ENCODE measurements at regions not wholly inside any gene's neighbourhood (a gene's known extent, or its start where the extent isn't known, plus 50 kb on each side); places are given as distances from the start of the nearest gene placed in this dataset.

DNA sequence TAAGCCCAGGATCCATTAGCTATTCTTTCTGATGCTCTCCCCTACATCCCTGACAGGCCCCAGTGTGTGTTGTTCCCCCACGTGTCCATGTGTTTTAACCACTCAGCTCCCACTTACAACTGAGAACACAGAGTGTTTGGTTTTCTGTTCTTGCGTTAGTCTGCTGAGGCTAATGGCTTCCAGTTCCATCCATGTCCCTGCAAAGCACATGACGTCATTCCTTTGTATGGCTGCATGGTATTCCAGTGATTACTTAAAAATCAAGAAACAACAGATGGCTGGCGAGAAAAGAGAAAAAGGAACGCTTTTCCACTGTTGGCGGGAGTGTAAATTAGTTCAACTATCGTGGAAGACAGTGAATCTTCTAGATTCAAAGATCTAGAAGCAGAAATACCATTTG is 556.0 kb downstream of the PTPRC start:
- Mint-ChIP-seq H3K4me3 (no peak overlapping the region), H3K4me1 (no peaks in the 10 kb centered on the region), H3K9me3 (no peaks in the 10 kb centered on the region), H3K27ac (no peak overlapping the region), H3K36me3 (no peaks in the 10 kb centered on the region)
- ATAC-seq (no peak), DNase-seq (ENCODE audit: low spot score in 2 of 2) (no peak)

DNA sequence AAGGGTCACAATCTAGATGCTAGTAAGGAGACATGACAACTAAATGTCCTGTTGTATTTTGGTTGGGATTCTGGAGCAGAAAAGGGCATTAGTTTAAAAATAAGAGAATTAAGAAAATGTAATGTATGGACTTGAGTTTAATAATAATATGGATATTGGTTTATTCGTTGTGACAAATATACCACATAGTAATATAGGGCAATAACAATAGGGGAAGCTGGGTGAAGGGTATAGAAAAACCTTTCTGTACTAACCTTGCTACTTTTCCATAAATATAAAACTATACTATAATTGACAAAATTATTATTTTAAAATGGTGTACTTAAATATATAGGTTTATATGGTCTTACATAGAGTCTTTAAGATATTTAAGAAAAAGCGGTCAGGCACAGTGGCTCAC is 558.9 kb downstream of the PTPRC start:
- ATAC-seq: no peak
- H3K4me3 Mint-ChIP-seq: no peak overlapping the region
- no peak overlapping the region for H3K27ac Mint-ChIP-seq
- H3K36me3 Mint-ChIP-seq: no peaks in the 10 kb centered on the region
- no peak for DNase-seq (ENCODE audit: low spot score in 2 of 2)
- no peaks in the 10 kb centered on the region for H3K9me3 Mint-ChIP-seq
- no peaks in the 10 kb centered on the region for H3K4me1 Mint-ChIP-seq

DNA sequence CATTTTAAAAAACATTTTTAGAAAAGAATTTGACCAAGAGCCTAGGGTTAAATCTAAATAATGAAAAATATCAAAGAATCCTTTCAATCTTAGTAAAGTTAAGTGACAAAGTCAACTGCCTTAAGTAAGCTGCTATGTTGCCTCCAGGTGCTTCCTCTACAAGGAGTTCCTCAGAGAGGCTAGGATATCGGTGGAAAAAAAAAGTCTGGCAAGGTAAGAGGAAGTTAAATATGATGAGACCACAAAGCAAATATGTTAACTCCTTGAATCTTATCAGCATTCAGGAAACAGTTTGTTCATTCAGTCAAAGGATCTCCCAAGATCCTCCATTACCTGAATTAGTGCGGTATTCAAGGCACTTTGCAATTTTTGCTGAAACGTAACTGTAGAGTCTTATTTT is 563.5 kb downstream of the PTPRC start:
- Mint-ChIP-seq H3K9me3 (no peaks in the 10 kb centered on the region), H3K27ac (no peak overlapping the region), H3K4me3 (no peak overlapping the region), H3K36me3 (no peaks in the 10 kb centered on the region), H3K4me1 (no peaks in the 10 kb centered on the region)
- no peak for ATAC-seq
- no peak for DNase-seq (ENCODE audit: low spot score in 2 of 2)

DNA sequence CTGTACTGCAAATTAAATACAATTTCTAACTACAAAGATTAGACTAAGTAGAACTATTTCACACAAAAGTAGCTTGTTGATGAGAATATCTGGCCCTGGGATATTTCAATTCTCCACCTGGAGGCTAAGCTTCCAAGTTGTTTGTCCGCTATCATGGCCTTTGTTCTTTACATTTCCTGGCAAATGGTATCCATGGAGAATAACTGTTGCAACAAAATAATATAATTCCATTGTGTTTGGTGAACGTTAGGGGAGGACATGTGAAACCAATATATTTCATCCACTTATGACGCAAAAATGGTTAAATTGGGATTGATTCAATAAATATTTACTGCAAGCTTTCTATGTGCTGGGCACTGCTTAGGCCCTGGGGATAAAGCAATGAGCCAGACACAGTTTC is 565.4 kb downstream of the PTPRC start:
- no peak for ATAC-seq
- H3K9me3 Mint-ChIP-seq: no peaks in the 10 kb centered on the region
- no peaks in the 10 kb centered on the region for H3K36me3 Mint-ChIP-seq
- H3K4me1 Mint-ChIP-seq: no peaks in the 10 kb centered on the region
- H3K4me3 Mint-ChIP-seq: no peak overlapping the region
- H3K27ac Mint-ChIP-seq: no peak overlapping the region
- DNase-seq (ENCODE audit: low spot score in 2 of 2): no peak

DNA sequence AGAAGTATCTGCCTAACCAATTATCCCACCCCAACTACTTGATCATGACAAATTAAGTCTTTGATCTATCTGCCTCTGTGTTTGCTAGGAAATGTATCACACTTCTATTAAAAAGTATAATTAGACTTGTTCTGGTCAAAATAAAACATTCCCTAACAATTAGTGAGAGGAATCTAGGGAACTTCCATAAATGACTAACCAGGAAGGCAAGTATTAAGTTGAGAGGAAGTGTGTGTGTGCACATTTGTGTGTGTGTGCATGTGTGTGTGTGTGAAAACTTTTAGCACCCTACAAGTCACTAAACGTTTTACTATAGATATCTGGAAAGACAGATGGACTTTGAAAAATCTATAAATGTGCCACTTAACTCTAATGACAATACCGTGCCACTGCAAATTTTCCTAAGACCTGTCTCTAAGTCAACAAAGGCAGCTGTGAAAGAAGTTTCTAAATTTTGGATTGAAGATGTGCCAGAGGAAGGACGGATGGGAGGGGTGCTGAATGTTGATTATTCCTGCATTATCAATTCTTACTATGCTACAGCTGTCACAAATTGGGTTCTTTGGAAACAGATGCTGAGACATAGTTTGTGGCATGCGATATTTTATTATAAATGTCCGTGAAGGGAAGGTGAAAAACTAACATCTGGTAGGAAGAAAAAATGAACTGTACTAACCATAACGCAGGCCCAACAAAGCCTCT is 567.1 kb downstream of the PTPRC start:
- DNase-seq (ENCODE audit: low spot score in 2 of 2) (no peak), ATAC-seq (no peak)
- Mint-ChIP-seq H3K36me3 (no peaks in the 10 kb centered on the region), H3K4me3 (no peak overlapping the region), H3K27ac (no peak overlapping the region), H3K4me1 (no peaks in the 10 kb centered on the region), H3K9me3 (no peaks in the 10 kb centered on the region)

DNA sequence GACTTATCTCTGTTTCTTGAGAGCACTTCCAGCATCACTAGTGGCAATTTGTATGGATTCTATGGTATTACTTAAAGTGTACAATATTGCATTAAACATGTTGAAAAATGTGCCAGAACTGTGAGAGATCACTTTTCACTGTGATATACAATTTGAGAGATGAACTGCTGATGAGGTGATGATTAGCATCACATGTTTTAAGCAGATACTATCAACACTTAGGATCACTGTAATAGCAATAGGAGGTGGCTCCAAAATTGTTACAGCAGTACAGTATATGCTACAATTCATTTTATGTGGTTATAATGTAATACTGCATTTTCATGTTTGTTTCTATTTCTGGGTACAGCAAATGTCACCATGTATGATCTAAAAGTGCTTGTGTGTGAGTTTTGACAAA is 570.0 kb downstream of the PTPRC start:
- no peak overlapping the region for H3K4me3 Mint-ChIP-seq
- no peaks in the 10 kb centered on the region for H3K9me3 Mint-ChIP-seq
- no peaks in the 10 kb centered on the region for H3K36me3 Mint-ChIP-seq
- H3K27ac Mint-ChIP-seq: no peak overlapping the region
- no peak for DNase-seq (ENCODE audit: low spot score in 2 of 2)
- ATAC-seq: no peak
- H3K4me1 Mint-ChIP-seq: no peaks in the 10 kb centered on the region

DNA sequence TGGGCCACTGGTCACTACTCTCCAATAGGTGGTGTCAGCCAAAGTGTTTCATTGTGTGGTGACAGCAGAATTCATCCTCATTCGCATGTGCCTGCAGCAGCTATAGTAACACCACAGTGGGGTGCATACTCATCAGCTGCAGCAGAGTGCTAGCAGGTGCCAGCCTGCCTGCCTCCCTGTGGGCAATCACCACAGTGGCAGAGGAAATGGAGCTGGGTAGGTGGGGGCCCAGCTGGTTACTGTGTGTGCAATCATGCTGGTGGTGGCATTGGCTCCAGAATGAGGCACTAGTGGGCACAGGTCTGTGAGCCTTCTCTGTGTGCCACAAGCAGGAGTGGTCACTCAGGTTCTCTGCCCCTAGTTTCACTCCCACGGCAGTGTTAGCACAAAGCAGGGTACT is 579.2 kb downstream of the PTPRC start:
- Mint-ChIP-seq H3K36me3 (no peaks in the 10 kb centered on the region), H3K4me3 (no peak overlapping the region), H3K9me3 (no peaks in the 10 kb centered on the region), H3K27ac (no peak overlapping the region), H3K4me1 (peaks cover 7% of the 10 kb centered on the region)
- ATAC-seq (peak; percentile 85), DNase-seq (ENCODE audit: low spot score in 2 of 2) (no peak)

DNA sequence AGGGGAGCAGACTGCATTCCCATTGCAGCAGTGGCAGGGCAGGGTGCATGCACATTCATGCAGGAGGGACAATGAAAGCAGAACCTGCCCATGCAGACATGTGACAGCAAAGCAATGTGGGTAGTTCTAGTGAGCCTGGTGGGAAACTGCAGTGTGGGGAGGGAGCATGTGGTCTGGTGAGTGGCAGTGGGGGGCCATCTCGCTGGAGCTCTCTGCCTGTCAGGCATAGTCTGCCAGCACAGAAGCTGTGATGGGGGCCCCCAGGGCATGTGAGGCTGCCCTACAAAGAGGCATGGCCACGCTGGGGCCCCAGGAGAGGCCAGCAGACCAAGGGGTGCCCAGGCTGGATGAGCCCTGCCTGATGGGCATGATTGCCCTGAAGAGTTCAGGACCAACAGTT is 579.7 kb downstream of the PTPRC start:
- Mint-ChIP-seq H3K4me3 (no peak overlapping the region), H3K4me1 (peaks cover 7% of the 10 kb centered on the region), H3K9me3 (no peaks in the 10 kb centered on the region), H3K36me3 (no peaks in the 10 kb centered on the region), H3K27ac (no peak overlapping the region)
- DNase-seq (ENCODE audit: low spot score in 2 of 2) (no peak), ATAC-seq (peak; percentile 37)

DNA sequence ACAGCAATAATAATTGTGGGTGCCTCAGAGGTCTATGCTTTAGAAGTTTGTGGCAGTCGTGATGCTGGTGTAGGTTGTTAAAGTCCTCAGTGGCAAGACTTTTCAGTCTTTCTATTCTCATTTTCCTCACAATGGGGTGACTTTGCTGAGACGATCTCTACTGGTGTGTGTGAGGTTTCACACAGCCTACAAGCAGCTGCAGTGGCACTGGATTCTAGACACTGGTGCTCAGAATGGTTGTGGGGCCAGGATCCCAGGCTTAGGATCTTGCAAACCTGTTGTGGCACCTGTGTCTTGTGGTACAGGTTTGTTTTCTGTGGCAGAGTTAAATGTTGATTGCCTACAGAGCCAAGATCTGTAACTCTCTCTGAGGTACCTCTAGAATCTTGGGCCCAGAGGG is 581.2 kb downstream of the PTPRC start:
- H3K27ac Mint-ChIP-seq: no peak overlapping the region
- ATAC-seq (no peak), DNase-seq (ENCODE audit: low spot score in 2 of 2) (no peak)
- H3K4me1 Mint-ChIP-seq: peaks cover 7% of the 10 kb centered on the region
- H3K36me3 Mint-ChIP-seq: no peaks in the 10 kb centered on the region
- H3K4me3 Mint-ChIP-seq: no peak overlapping the region
- no peaks in the 10 kb centered on the region for H3K9me3 Mint-ChIP-seq

DNA sequence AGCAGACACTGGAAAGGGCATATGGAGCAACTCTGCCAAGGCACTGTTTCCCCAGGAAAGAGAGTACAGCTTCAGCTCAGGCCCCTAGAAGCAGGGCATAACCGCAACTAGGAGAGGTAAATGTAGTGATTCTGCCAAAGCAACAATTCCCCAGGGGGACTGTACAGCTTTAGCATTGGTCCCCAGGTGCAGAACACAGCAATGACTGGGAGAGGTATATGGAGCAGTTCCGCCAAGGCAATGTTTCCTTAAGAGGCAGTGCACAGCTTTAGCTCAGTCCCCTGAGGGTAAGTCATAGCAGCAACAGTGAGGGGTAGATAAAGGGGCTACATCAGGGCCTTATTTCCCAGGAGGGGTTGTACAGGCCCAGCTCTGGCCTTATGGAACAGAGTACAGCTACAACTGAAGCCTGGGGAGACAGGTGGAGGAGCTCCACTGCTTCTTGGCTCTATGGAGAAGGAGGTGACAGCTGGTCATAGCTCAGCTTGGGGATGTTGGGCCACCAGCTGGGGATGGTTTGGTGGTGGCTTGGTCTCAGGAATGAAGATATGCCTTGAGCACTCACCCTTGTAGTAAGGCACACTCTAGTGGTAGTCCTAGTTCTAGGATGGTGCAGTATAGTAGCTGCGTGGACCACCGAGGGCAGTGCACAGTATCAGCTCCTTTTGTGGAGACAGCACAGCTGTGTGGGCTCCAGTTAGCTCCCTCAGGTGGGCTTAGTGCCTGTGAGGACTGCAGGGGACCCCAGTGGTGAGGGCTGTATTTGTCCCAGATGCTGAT is 582.7 kb downstream of the PTPRC start:
- no peaks in the 10 kb centered on the region for H3K36me3 Mint-ChIP-seq
- H3K9me3 Mint-ChIP-seq: no peaks in the 10 kb centered on the region
- ATAC-seq (no peak), DNase-seq (ENCODE audit: low spot score in 2 of 2) (no peak)
- no peak overlapping the region for H3K4me3 Mint-ChIP-seq
- no peak overlapping the region for H3K27ac Mint-ChIP-seq
- H3K4me1 Mint-ChIP-seq: peaks cover 13% of the 10 kb centered on the region

DNA sequence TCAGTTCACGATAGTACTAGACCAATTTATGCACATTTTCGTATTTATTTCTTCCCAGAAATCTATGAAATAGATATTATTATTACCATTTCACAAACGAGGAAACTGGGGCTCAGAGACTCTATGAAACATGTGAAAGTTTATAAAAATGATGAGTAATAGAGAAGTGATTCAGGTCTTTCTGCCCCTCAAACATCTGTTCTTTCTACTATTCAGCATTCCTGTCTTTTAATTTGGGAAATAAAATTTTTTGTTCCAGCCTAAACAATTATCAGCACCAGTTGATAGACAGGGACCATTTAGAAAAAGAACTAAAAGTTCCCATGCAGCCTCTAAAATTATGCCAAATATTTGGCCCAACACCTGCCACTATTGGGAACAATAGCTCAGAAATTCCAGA is 585.1 kb downstream of the PTPRC start:
- Mint-ChIP-seq H3K4me1 (peaks cover 9% of the 10 kb centered on the region), H3K36me3 (no peaks in the 10 kb centered on the region), H3K4me3 (no peak overlapping the region), H3K9me3 (no peaks in the 10 kb centered on the region), H3K27ac (no peak overlapping the region)
- DNase-seq (ENCODE audit: low spot score in 2 of 2): no peak
- no peak for ATAC-seq

DNA sequence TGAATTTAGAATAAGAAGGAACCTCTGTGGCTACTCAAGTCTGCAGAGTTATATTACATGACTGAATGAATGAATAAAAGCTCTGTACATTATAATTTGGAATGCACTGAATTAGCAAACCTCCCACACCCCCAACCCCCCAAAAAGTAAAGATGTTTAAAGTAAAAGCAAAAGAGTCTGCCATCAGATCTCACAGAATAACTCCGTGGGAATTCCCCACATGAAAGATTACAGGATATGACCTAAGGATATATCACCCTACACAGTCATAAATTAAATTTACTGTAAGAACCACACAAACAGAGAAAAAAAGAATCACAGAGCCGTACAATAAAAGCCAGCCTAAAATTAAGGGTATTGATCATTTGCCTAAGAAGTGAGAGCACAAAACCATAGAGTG is 587.3 kb downstream of the PTPRC start:
- no peaks in the 10 kb centered on the region for H3K9me3 Mint-ChIP-seq
- H3K27ac Mint-ChIP-seq: peak overlapping the region; percentile 66
- ATAC-seq (peak; percentile 99), DNase-seq (ENCODE audit: low spot score in 2 of 2) (peak in 1 of 2 donors; percentile 49)
- H3K36me3 Mint-ChIP-seq: no peaks in the 10 kb centered on the region
- H3K4me3 Mint-ChIP-seq: peak overlapping the region; percentile 48
- peaks cover 9% of the 10 kb centered on the region for H3K4me1 Mint-ChIP-seq

DNA sequence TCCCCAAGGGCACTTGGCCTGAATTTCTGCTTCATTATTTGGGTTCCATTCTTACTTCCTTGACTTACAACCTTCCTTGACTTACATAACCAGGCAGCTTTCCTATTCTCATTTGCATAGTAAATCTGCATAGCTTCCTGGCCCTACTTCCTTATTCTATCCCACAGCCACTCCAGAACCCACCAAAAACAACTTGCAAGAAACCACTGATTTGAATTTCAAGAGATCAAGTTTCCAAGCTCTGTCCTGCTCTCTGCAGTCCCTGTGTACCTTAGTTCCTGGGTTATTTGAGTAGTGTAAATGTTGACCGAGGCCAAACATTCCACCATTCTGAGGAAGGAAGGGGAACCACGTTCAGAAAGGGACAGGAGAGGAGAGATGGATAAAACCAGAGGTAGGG is 603.3 kb downstream of the PTPRC start:
- Mint-ChIP-seq H3K27ac (no peak overlapping the region), H3K4me1 (peaks cover 11% of the 10 kb centered on the region), H3K36me3 (no peaks in the 10 kb centered on the region), H3K4me3 (no peak overlapping the region), H3K9me3 (no peaks in the 10 kb centered on the region)
- no peak for DNase-seq (ENCODE audit: low spot score in 2 of 2)
- no peak for ATAC-seq

DNA sequence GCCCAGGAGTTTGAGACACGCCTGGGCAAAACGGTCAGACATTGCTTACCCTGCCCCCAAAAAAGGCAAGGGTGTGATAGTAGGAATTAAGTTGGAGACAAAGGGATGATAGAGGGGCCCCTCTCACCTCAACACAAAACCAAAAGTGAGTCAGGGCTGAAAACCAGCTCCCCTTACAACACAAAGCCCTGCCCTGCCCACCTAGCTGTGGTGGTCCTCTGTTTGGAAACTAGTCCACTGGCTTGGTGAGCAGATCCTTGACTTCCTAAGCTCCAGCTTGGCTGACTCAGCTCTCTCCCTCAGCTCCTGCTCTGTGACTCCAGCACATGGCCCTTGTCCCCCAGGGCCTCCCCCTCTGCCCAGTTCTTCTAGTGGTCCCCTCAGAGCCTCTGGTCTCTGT is 603.8 kb downstream of the PTPRC start:
- Mint-ChIP-seq H3K27ac (no peak overlapping the region), H3K9me3 (no peaks in the 10 kb centered on the region), H3K4me3 (no peak overlapping the region), H3K36me3 (no peaks in the 10 kb centered on the region), H3K4me1 (peaks cover 11% of the 10 kb centered on the region)
- no peak for DNase-seq (ENCODE audit: low spot score in 2 of 2)
- no peak for ATAC-seq

DNA sequence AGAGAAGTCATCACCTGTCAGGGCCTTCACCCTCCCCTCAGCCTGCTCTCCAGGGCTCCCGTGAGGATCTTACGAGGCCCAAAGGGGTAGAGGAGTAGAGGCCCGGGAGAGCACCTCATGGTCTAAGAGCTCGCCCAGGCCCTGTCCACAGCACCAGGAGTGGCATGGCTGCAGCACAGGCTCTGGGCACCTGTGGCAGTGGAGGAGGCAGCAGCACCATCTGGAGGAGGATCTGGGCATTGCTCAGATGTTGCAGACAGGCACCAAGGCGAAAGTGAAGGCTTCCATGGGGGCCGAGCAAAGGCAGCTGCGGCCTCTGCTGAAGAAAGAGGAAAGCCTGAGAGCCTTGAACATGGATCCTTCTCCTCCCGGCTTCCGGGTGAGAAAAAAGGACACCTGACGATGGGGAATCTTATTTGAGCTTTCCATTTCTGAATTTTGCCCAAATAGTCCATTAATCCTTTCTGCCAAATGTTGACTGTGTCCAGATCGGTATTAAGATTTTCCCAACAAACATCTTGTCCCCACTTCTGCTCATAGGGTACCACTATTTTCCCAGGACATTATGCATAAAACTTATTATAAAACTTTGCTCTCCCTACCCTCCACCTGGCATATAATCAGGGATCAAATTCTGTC is 604.7 kb downstream of the PTPRC start:
- no peak overlapping the region for H3K27ac Mint-ChIP-seq
- no peak overlapping the region for H3K4me3 Mint-ChIP-seq
- no peaks in the 10 kb centered on the region for H3K9me3 Mint-ChIP-seq
- H3K36me3 Mint-ChIP-seq: no peaks in the 10 kb centered on the region
- H3K4me1 Mint-ChIP-seq: peaks cover 11% of the 10 kb centered on the region
- peak; percentile 99 for ATAC-seq
- DNase-seq (ENCODE audit: low spot score in 2 of 2): peak; percentile 66 to 88

DNA sequence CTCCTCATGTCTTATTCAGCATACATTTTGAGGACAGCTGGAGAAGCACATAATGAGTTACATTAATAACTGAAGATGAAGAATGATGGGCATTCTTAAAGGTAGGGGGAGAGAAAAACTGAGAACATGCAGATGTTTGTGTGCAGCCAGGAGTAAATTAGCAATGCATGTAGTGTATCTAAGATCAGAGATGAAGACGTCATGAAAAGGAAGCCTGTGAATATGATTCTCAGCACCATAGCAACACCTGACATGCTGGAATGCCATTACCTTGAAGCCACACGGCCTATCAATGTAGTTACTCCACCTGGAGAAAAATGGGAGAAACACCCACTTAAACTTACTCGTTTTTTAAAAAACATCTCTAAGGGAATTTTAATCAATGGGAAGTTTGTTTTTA is 607.1 kb downstream of the PTPRC start:
- H3K4me3 Mint-ChIP-seq: no peak overlapping the region
- no peaks in the 10 kb centered on the region for H3K36me3 Mint-ChIP-seq
- no peak overlapping the region for H3K27ac Mint-ChIP-seq
- ATAC-seq (no peak), DNase-seq (ENCODE audit: low spot score in 2 of 2) (no peak)
- H3K4me1 Mint-ChIP-seq: peaks cover 11% of the 10 kb centered on the region
- H3K9me3 Mint-ChIP-seq: no peaks in the 10 kb centered on the region

Data from stimulated activated effector memory CD8-positive, alpha-beta T cell treated with anti-CD3 and anti-CD28 coated beads, Interleukin-12 subunit alpha, Interleukin-12 subunit beta, amount 100 ng/mL, for 72 hours (primary cell).